NCI-H2196 treated with DMSO at 0.1 percent for 48 hours (cell line): ENCODE measurements at regions not wholly inside any gene's neighbourhood (a gene's known extent, or its start where the extent isn't known, plus 50 kb on each side); places are given as distances from the start of the nearest gene placed in this dataset.

Experiments used
- DNase-seq: peaks from one replicate; lab custom pipeline; 2025; ENCODE audit not compliant: unreplicated experiment; lab: John Stamatoyannopoulos, UW

DNA sequence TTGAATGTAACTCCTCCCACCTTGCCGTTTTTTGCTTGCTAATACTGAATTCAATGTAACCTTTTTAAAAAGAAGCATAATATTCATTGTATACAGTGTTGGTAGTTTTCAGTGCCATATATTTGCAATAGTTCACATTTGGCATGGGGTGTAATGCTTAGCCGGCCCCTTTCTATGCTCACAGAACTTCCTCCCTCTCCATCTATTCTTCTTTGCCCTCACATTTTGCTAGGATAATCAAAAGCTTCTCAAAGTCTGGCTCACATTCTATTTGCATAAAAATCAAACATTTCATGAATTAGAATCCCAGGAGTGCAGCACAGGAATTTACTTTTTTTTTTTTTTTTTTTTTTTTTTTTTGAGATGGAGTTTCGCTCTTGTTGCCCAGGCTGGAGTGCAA lies 226.3 kb upstream of the MPDZ start:
- DNase-seq: no peak

DNA sequence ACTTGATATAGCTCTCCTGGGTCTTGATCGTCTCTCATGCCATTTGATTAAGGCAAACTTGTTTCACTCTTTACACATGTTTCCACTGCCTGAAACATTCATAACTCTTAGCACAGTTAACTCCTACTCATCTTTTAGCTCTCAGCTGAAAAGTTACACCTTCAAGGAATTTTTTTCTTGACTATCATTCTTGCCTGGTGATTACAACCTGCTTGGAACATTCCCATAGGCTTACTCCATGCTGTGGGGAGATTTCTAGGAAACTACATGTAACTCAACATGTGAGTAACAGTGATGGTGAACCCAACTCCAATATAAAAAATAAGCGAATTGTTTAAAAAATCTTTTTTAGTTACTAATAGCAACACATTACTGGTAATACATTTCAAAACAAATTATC lies 224.1 kb upstream of the MPDZ start:
- no peak for DNase-seq

DNA sequence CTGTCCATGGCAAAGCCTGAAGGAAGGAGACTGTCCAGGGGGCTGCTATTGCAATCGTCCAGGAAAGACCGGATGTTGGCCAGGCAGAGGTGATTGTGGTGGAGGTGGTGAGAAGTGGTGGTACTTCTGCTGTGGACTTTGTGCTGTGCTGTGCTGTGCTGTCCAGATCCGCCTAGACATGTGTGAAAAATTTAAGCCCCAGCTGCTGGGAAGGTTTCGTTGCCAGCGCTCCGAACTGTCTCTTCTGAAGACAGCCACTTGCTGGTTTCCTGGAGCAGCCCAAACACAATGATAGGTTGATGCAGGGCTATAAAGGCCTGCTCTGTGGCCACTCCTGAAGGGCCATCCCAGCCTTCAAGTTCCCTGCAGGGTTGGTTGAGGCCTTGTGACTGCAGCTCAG lies 223.0 kb upstream of the MPDZ start:
- no peak for DNase-seq

DNA sequence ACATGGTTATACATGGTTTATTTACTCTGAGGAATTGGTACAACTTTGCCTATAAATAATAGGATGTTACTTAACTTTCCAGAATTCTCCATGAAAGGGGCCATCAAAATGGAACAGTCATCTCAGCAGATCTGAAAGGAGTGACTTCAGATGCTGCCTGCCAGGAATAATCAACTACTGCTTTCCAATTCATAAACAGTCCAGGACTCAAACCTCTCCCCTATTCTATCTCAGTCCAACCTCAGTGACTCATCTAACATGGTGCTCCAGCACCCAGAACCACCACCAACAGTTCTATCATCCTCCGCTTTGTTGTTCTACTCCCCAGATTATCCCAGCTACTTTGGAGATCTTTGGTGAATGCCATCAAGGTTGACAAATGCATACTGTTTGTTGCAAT lies 221.5 kb upstream of the MPDZ start:
- no peak for DNase-seq

- no peak for DNase-seq
Measured at GRCh38 chr9:13500034-13500433, 220.5 kb upstream of the MPDZ start.

- DNase-seq: no peak
Measured at GRCh38 chr9:13493697-13494096, 214.2 kb upstream of the MPDZ start.

DNA sequence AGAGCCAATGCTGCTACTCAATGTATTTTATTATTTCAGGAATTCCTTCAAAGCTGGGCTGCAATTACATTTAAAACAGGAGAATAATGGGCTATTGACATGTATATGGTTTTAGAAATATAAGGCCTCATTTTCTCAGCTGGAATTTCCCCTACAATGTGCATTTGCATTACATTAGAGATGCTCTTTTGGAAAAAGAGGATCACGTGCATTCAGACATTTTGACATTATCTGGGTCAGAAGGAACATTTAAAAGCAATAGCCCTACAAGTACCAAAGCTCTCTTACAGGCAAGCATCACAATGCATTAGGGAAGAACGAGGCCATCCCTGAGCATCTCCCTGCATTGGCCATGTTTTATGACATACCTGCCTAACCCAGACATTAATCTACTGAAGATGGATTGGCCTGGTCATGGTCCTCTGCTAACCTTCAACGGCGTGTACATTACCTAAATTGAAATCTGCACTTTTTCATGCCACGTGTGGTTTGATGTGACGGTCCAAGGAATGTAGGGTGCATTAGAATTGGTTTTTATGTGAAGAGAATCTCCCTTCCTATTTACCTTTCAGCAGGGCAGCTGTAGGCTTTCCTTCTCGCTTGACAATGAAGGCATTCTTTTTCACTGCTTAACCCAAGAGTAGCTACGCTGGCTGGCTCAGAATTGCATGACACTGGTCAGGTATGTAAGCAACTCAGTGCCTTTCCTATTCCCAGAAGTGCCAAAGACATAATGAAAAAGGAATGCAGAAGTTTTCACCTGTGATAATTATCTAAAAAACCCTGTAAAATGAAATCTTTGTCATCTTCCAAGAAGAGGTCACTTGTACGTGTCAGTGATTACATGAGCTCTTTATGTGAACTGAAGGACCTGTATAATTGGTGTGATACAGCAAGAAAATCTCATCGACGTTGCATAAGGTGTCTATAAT lies 212.3 kb upstream of the MPDZ start:
- no peak for DNase-seq

- DNase-seq: no peak
Measured at GRCh38 chr9:13491138-13491492, 211.6 kb upstream of the MPDZ start.

GRCh38 chr9:13487936-13488335 lies 208.4 kb upstream of the MPDZ start:
- no peak for DNase-seq

DNA sequence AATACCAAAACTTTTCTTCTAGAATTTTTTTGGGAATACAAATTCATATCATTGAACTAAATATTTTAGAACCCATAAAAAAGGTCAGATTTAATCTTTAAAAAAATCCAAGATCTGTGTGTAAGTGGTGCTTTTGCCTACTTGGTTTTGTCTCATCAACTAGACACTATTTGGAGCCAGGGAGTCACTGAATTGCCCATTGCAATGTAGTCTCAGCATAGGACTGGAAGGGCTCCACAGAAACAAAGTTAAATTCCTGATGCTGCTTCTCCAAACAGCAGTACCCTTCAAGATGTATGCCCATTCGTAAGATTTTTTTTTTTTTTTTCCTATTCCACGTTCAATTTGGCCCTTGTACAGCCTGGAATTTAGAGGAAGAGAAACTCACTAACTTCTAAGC lies 208.0 kb upstream of the MPDZ start:
- DNase-seq: no peak

DNA sequence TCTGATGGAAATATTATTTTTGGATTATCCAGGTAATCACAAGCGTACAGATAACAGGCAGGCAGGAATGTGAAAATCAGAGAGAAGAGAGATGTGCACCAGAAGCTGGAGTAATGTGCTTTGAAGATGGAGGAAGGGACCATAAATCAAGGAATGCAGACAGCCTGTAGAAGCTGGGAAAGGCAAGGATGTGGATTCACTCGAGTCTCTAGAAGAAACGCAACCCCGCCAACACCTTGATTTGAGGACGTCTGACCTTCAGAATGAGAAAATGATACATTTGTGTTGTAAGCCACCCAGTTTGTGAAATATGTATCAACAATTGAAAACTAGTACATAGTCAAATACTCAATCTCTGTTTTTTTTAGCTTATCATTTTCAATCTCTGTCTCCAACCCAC lies 207.6 kb upstream of the MPDZ start:
- DNase-seq: no peak

- DNase-seq: no peak
Measured at GRCh38 chr9:13485068-13485596, 205.6 kb upstream of the MPDZ start.

GRCh38 chr9:13484186-13484585 lies 204.7 kb upstream of the MPDZ start:
- no peak for DNase-seq

DNA sequence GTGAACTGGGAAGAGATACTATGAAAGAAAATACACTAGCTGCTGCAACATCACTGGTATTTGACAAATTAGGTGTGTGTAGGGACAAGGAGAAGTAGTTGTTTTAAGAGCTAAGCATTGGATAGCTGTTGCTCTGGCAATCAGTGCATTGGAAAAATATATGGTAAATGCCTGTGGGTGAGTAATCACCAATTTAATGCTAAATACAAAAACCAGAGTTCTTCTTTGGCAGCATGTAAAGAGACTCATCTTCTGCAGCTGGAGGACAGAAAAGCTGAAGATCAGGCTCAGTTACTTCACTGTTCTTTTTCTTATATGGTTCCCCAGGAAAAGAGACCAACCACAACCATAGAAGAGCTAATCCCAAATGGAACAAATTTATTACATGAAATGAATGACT lies 201.8 kb upstream of the MPDZ start:
- DNase-seq: no peak

GRCh38 chr9:13480693-13481092 lies 201.2 kb upstream of the MPDZ start:
- DNase-seq: no peak

GRCh38 chr9:13479096-13479495 lies 199.6 kb upstream of the MPDZ start:
- DNase-seq: no peak

DNA sequence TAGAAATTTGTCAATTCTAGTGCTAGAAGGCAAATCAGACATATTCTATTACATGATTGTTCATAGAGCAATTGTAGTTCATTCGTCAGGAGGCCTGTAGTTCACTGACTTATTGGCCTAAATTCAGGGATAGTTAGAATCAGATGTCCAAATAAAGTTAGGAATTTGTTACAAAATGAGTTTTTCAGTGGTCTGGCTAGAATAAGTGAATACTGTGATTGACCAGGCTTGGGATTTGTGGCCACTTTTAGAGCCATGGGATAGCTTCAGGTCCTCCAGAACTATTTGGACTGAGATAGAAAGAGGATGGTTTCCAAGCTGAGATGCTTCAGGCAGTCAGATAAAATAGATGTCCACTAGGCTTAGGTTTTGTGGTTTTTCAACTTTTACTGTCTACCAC lies 199.1 kb upstream of the MPDZ start:
- DNase-seq: no peak

DNA sequence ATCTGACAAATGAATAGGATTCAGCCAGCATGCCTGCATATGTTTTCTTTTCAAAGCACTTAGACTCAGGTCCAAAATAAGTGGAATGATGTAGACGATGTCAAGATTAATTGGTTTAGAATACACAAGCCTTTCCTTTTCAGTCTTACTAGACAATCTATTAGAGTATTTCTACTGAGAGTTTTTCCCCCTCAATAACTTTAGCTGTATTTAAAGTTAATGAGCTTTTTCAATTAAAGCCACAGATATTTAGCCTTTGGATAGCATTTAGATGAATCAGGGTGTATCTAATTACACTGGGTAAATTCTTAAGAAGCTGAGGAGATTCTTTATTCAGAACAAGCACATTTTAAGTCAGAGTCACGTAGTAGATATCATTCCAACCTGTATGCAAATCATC lies 198.7 kb upstream of the MPDZ start:
- DNase-seq: no peak

DNA sequence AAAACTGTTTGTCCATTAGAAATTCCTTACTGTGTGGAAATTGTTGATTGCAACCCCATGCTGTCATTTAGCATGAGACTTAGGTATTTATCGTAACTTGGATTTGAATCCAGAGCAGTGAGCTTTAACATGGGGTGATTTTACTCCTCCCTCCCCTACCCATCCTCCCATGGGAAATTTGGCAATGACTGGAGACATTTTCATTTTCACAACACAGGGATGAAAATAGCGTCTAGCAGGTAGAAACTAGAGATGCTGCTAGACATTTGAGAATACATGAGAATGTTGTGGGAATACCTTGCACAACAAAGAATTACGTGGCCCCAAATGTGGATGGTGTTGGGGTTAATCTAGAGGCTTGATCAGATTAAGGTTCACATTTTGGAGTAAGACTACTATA lies 191.3 kb upstream of the MPDZ start:
- DNase-seq: no peak

DNA sequence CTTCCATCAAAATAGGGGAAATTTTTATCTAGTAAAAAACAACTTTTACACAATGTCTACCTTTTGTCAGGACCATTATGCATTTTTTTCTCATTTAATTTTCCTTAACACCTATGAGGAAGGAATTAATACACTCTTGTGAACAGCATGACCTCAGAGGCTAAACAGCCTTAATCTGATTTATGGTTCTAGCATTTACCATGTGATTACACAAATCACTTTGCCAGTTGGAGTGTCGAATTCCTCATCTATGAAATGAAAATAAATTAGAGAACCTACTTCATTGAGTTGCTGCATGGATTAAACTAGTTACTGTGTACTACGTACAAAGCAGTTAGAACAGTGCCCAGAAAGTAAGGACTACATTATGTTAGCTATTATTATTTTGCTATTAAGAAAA lies 187.7 kb upstream of the MPDZ start:
- DNase-seq: no peak

- DNase-seq: no peak
Measured at GRCh38 chr9:13461414-13461991, 182.0 kb upstream of the MPDZ start.

DNA sequence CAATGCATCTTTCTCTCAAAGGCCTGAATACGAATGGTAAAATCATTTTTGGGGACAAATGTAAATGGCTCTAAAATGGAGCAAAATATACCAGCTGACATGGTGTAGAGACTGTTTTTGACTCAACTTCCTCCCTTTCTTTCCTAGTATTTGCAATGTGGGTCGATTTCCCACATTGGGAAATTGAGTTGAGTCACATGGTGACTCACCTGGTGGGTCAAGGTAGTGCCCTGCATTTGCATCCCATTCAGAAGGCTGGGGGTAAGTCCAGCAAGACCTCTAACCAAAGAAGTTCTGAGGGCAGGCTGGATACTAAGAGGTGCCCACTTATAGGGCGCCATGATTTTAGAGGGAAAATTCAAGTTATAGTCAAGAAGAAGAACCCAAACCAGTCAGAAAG lies 179.6 kb upstream of the MPDZ start:
- DNase-seq: no peak

DNA sequence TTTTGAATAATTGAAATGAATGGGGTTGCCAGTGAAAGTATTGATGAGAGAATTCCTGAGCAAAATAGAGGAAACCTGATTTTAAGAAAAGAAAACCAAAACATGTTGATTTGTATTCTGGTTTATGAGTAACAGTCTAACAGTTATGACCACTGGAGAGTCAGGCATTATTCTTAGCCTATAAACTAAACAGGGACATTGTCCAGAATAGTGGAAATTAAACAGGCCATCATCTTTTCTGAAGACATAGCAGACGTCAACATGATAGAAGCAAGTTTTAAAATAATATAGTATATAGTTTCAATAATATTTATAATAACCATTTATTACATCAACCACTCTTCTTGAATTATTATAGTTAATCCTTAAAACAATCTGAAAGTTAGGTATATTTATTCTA lies 178.3 kb upstream of the MPDZ start:
- DNase-seq: no peak
